ENCODE measurements at regions not wholly inside any gene's neighbourhood (a gene's known extent, or its start where the extent isn't known, plus 50 kb on each side); places are given as distances from the start of the nearest gene placed in this dataset.

DNA sequence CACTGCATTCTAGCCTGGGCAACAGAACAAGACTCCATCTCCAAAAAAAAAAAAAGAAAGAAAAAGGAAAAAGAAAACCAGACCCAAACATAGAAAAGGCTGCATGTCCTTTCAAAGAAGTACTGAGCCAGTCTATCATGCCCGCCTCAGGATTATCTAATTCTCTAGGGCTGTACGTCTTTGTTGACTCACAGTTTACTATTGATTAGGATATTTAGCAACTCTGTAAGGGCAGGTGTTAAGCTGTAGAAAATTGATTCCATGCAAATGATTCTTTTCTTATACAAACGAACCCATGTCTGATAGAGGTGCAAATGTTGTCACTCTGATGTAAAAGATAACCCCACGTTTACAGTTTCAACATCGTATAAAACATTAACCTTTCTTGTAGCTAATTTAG, 209.0 kb downstream of the TTLL2 start:
- no peak for ATAC-seq (replicated peaks in 1 of 4)
- Mint-ChIP-seq H3K27ac (no peak overlapping the region), H3K4me3 (no peak overlapping the region), H3K4me1 (no peaks in the 10 kb centered on the region), H3K27me3 (peaks cover 24 to 25% of the 10 kb centered on the region in 2 donors), H3K36me3 (no peaks in the 10 kb centered on the region), H3K9me3 (no peaks in the 10 kb centered on the region)
- ChIA-PET POLR2A (no interaction called here), CTCF (no interaction called here)
- Histone ChIP-seq H3K4me1 (ENCODE audit: control insufficient read depth in 1 of 2, extremely low read depth in 1 of 2, insufficient read depth in 2 of 2, low read length in 2 of 2) (no peaks in the 10 kb centered on the region), H3K9me3 (no peaks in the 10 kb centered on the region), H3K27me3 (replicated peaks in 1 of 2; ENCODE audit: control insufficient read depth in 2 of 2, extremely low read depth in 1 of 2, insufficient read depth in 2 of 2, low read length in 1 of 2) (peaks cover 0 to 11% of the 10 kb centered on the region in 2 experiments), H3K27ac (ENCODE audit: low read length) (no peak overlapping the region), H3K4me3 (ENCODE audit: control insufficient read depth in 1 of 2, extremely low read depth in 1 of 2, low read length in 1 of 2) (no peak overlapping the region), H3K36me3 (ENCODE audit: control insufficient read depth in 2 of 2, extremely low read depth in 1 of 2, insufficient read depth in 1 of 2, low read length in 1 of 2) (no peaks in the 10 kb centered on the region)
- no CpG with 5 or more reads among the region's 5 CpGs for WGBS (ENCODE audit: insufficient coverage)
- no peak for DNase-seq

DNA sequence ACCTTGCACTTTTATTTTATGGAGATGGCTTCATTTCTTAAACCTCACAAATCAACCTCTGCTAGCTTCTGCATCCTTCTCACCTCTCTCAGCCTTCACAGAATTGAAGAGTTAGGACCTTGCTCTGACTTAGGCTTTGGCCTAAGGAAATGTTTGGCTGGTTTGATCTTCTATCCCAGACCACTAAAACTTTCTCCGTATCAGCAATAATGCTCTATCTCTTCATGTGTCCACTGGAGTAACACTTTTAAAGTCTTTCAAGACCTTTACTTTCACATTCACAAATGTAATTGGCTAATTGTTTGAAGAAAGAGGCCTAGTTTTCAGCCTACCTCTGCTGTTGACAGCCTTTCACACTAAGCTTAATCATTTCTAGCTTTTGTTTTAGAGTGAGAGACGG, 212.9 kb downstream of the TTLL2 start:
- no peak for DNase-seq
- POLR2A ChIA-PET: no interaction called here

DNA sequence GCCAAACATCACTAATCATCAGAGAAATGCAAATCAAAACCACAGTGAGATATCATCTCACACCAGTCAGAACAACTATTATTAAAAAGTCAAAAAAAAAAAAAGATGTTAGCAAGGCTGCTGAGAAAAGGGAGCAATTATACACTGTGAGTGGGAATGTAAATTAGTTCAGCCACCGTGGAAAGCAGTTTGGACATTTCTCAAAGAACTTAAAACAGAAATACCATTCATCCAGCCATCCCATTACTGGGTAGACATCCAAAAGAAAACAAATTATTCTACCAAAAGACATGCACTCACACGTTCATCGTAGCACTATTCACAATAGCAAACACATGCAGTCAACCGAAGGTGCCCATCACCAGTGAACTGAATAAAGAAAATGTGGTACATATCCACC, 213.9 kb downstream of the TTLL2 start:
- no peaks in the 10 kb centered on the region for H3K4me1 Mint-ChIP-seq
- ATAC-seq (replicated peaks in 1 of 4) (no peak), DNase-seq (no peak)
- H3K4me3 Mint-ChIP-seq: no peak overlapping the region
- H3K27ac ChIP-seq (ENCODE audit: low read length): no peak overlapping the region
- no peak overlapping the region for H3K4me3 ChIP-seq (ENCODE audit: control insufficient read depth in 1 of 2, extremely low read depth in 1 of 2, low read length in 1 of 2)
- CTCF ChIA-PET: no interaction called here
- H3K27me3 ChIP-seq (replicated peaks in 1 of 2; ENCODE audit: control insufficient read depth in 2 of 2, extremely low read depth in 1 of 2, insufficient read depth in 2 of 2, low read length in 1 of 2): no peaks in the 10 kb centered on the region
- WGBS (ENCODE audit: insufficient coverage): 95% methylated on average over 2 of the region's 4 CpGs
- H3K4me1 ChIP-seq (ENCODE audit: control insufficient read depth in 1 of 2, extremely low read depth in 1 of 2, insufficient read depth in 2 of 2, low read length in 2 of 2): no peaks in the 10 kb centered on the region
- POLR2A ChIA-PET: no interaction called here
- no peak overlapping the region for H3K27ac Mint-ChIP-seq
- H3K36me3 Mint-ChIP-seq: no peaks in the 10 kb centered on the region
- peaks cover 6 to 11% of the 10 kb centered on the region in 2 donors for H3K27me3 Mint-ChIP-seq
- no peaks in the 10 kb centered on the region for H3K36me3 ChIP-seq (ENCODE audit: control insufficient read depth in 2 of 2, extremely low read depth in 1 of 2, insufficient read depth in 1 of 2, low read length in 1 of 2)
- H3K9me3 Mint-ChIP-seq: peaks cover 0 to 9% (median 0%) of the 10 kb centered on the region in 3 donors
- no peaks in the 10 kb centered on the region for H3K9me3 ChIP-seq

More for the DNA sequence above, 212.9 kb downstream of the TTLL2 start:
- Mint-ChIP-seq H3K4me3 (no peak overlapping the region), H3K27ac (no peak overlapping the region), H3K36me3 (no peaks in the 10 kb centered on the region), H3K27me3 (peaks cover 6 to 11% of the 10 kb centered on the region in 2 donors), H3K4me1 (no peaks in the 10 kb centered on the region), H3K9me3 (peaks cover 0 to 9% (median 0%) of the 10 kb centered on the region in 3 donors)
- ATAC-seq (replicated peaks in 1 of 4): no peak
- no peaks in the 10 kb centered on the region for H3K36me3 ChIP-seq (ENCODE audit: control insufficient read depth in 2 of 2, extremely low read depth in 1 of 2, insufficient read depth in 1 of 2, low read length in 1 of 2)
- H3K27ac ChIP-seq (ENCODE audit: low read length): no peak overlapping the region
- H3K4me1 ChIP-seq (ENCODE audit: control insufficient read depth in 1 of 2, extremely low read depth in 1 of 2, insufficient read depth in 2 of 2, low read length in 2 of 2): no peaks in the 10 kb centered on the region
- H3K27me3 ChIP-seq (replicated peaks in 1 of 2; ENCODE audit: control insufficient read depth in 2 of 2, extremely low read depth in 1 of 2, insufficient read depth in 2 of 2, low read length in 1 of 2): no peaks in the 10 kb centered on the region
- WGBS (ENCODE audit: insufficient coverage): no CpG with 5 or more reads among the region's 2 CpGs
- H3K9me3 ChIP-seq: no peaks in the 10 kb centered on the region
- CTCF ChIA-PET: no interaction called here
- H3K4me3 ChIP-seq (ENCODE audit: control insufficient read depth in 1 of 2, extremely low read depth in 1 of 2, low read length in 1 of 2): no peak overlapping the region

DNA sequence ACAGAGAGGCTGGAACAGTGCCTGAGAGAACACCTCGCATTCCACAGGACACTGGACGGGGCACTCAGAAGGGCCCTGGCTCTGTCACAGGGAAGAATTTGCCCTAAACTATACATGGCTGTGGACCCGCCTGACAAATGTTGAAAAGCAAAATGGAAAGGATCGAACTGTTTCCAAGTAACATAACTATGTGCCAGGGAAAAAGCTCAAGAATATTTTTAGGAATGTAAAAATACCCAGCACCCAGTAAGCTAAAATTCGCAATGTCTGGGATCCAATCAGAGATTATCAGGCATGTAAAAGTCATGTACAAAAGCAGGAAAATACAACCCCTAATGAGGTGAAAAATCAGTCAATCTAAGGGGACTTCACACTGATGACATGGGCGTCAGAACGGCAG, 215.9 kb downstream of the TTLL2 start:
- Histone ChIP-seq H3K36me3 (ENCODE audit: control insufficient read depth in 2 of 2, extremely low read depth in 1 of 2, insufficient read depth in 1 of 2, low read length in 1 of 2) (no peaks in the 10 kb centered on the region), H3K27ac (ENCODE audit: low read length) (no peak overlapping the region), H3K27me3 (replicated peaks in 1 of 2; ENCODE audit: control insufficient read depth in 2 of 2, extremely low read depth in 1 of 2, insufficient read depth in 2 of 2, low read length in 1 of 2) (no peaks in the 10 kb centered on the region), H3K4me3 (ENCODE audit: control insufficient read depth in 1 of 2, extremely low read depth in 1 of 2, low read length in 1 of 2) (no peak overlapping the region), H3K9me3 (no peaks in the 10 kb centered on the region), H3K4me1 (ENCODE audit: control insufficient read depth in 1 of 2, extremely low read depth in 1 of 2, insufficient read depth in 2 of 2, low read length in 2 of 2) (no peaks in the 10 kb centered on the region)
- H3K27me3 Mint-ChIP-seq: peaks cover 6 to 11% of the 10 kb centered on the region in 2 donors
- CTCF ChIA-PET: no interaction called here
- H3K9me3 Mint-ChIP-seq: peaks cover 0 to 9% (median 0%) of the 10 kb centered on the region in 3 donors
- no peaks in the 10 kb centered on the region for H3K36me3 Mint-ChIP-seq
- no peaks in the 10 kb centered on the region for H3K4me1 Mint-ChIP-seq
- 100% methylated on average over 1 of the region's 7 CpGs for WGBS (ENCODE audit: insufficient coverage)
- ATAC-seq (replicated peaks in 1 of 4) (no peak), DNase-seq (no peak)
- H3K4me3 Mint-ChIP-seq: no peak overlapping the region
- POLR2A ChIA-PET: no interaction called here
- H3K27ac Mint-ChIP-seq: no peak overlapping the region

DNA sequence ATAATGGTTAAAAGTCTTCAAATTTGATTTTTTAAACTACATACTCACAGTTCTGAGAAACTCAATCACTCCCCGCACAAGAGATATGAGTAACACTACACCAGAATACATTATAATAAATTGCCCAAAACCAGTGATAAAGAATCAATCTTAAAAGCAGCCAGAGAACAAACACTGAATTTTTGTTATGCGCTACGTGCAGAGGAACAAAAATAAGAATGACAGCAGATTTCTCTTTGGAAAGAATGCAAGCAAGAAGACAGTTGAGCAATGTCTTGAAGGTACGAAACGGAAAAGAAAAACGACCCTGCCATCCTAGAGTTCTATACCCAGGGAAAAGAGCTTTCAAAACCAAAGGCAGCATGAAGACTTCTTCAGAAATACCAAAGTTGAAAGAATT, 216.7 kb downstream of the TTLL2 start:
- no peak for DNase-seq
- WGBS (ENCODE audit: insufficient coverage): 100% methylated on average over 2 of the region's 6 CpGs
- CTCF ChIA-PET: no interaction called here

DNA sequence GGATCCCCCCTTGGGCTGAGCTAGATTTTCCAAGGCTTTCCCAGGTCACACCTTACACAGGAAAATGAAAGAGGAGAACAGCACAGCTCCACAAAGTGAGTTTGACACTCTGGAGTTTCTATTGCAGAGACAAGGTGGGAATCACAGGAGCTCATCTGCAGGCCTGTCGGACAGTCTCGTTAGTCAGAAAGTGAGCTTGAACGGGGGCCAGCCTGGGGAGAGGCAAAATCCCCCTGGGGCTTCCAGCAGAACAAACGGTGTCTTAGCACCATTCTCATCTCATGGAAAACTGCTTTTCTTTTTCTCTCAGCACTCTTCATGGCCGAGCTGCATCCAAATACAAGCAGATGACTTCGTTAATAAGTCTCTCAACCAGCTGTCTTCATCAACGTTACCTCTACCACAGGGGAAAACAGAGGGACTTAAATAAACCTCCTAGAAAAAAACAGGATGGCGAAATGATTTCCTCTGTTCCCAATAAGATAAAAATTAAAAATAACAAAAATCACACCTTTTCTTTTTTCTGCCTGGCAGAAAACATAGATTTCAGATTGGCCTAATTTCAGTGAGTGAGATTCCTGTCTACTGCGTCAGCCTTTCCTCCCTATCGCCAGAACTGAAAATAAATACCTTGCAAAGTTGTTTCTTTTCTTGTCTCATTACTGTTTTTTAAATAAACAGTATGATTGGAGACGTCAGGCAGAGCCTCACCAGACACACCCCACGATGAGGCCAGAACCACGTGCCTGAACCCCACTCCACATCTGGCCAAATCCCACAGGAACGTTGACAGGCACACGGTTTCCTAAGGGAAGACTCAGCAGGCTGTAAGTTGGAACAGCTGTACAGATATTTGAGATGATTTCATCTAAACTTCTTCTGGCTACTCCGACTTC, 219.0 kb downstream of the TTLL2 start:
- H3K4me1 Mint-ChIP-seq: no peaks in the 10 kb centered on the region
- no peak overlapping the region for H3K4me3 ChIP-seq (ENCODE audit: control insufficient read depth in 1 of 2, extremely low read depth in 1 of 2, low read length in 1 of 2)
- no peak for ATAC-seq (replicated peaks in 1 of 4)
- H3K36me3 ChIP-seq (ENCODE audit: control insufficient read depth in 2 of 2, extremely low read depth in 1 of 2, insufficient read depth in 1 of 2, low read length in 1 of 2): no peaks in the 10 kb centered on the region
- H3K27me3 ChIP-seq (replicated peaks in 1 of 2; ENCODE audit: control insufficient read depth in 2 of 2, extremely low read depth in 1 of 2, insufficient read depth in 2 of 2, low read length in 1 of 2): peaks cover 0 to 14% of the 10 kb centered on the region in 2 experiments
- H3K4me3 Mint-ChIP-seq: no peak overlapping the region
- no peaks in the 10 kb centered on the region for H3K27me3 Mint-ChIP-seq
- POLR2A ChIA-PET: no interaction called here
- no peaks in the 10 kb centered on the region for H3K4me1 ChIP-seq (ENCODE audit: control insufficient read depth in 1 of 2, extremely low read depth in 1 of 2, insufficient read depth in 2 of 2, low read length in 2 of 2)
- H3K9me3 Mint-ChIP-seq: peaks cover 0 to 9% (median 0%) of the 10 kb centered on the region in 3 donors
- H3K36me3 Mint-ChIP-seq: no peaks in the 10 kb centered on the region
- DNase-seq: no peak
- no peaks in the 10 kb centered on the region for H3K9me3 ChIP-seq
- no peak overlapping the region for H3K27ac Mint-ChIP-seq
- CTCF ChIA-PET: no interaction called here
- WGBS (ENCODE audit: insufficient coverage): 65% methylated on average over 7 of the region's 16 CpGs
- H3K27ac ChIP-seq (ENCODE audit: low read length): no peak overlapping the region

More for the DNA sequence above, 216.7 kb downstream of the TTLL2 start:
- Mint-ChIP-seq H3K4me3 (no peak overlapping the region), H3K27ac (no peak overlapping the region), H3K36me3 (no peaks in the 10 kb centered on the region), H3K9me3 (peaks cover 0 to 9% (median 0%) of the 10 kb centered on the region in 3 donors), H3K4me1 (no peaks in the 10 kb centered on the region), H3K27me3 (peaks cover 6 to 11% of the 10 kb centered on the region in 2 donors)
- no peaks in the 10 kb centered on the region for H3K9me3 ChIP-seq
- peaks cover 0 to 2% of the 10 kb centered on the region in 2 experiments for H3K27me3 ChIP-seq (replicated peaks in 1 of 2; ENCODE audit: control insufficient read depth in 2 of 2, extremely low read depth in 1 of 2, insufficient read depth in 2 of 2, low read length in 1 of 2)
- ATAC-seq (replicated peaks in 1 of 4): no peak
- no peak overlapping the region for H3K4me3 ChIP-seq (ENCODE audit: control insufficient read depth in 1 of 2, extremely low read depth in 1 of 2, low read length in 1 of 2)
- POLR2A ChIA-PET: no interaction called here
- H3K4me1 ChIP-seq (ENCODE audit: control insufficient read depth in 1 of 2, extremely low read depth in 1 of 2, insufficient read depth in 2 of 2, low read length in 2 of 2): no peaks in the 10 kb centered on the region
- H3K27ac ChIP-seq (ENCODE audit: low read length): no peak overlapping the region
- H3K36me3 ChIP-seq (ENCODE audit: control insufficient read depth in 2 of 2, extremely low read depth in 1 of 2, insufficient read depth in 1 of 2, low read length in 1 of 2): no peaks in the 10 kb centered on the region
